ENCODE measurements at regions not wholly inside any gene's neighbourhood (a gene's known extent, or its start where the extent isn't known, plus 50 kb on each side); places are given as distances from the start of the nearest gene placed in this dataset.
"Not testable (repeated sequence)": the region's sequence is repeated elsewhere in the genome, so short reads cannot be mapped to it uniquely, and the experiment has no call there.

GRCh38 chr18:51491678-51492372 lies 294.3 kb upstream of the MEX3C start:
- no peaks in the 10 kb centered on the region for H3K36me3 ChIP-seq (ENCODE audit: control insufficient read depth, insufficient read depth, low read length)
- no peak overlapping the region for H3K4me2 ChIP-seq (ENCODE audit: low read length)
- H3K27ac ChIP-seq: no peak overlapping the region
- H3K27me3 ChIP-seq (ENCODE audit: control insufficient read depth, insufficient read depth, low read length): no peaks in the 10 kb centered on the region
- no peak overlapping the region for H2AFZ ChIP-seq
- H3K4me3 ChIP-seq (ENCODE audit: low read depth, low read length): no peak overlapping the region
- no peaks in the 10 kb centered on the region for H3K79me2 ChIP-seq
- no peaks in the 10 kb centered on the region for H3K4me1 ChIP-seq
- H3K9ac ChIP-seq: no peak overlapping the region
- H3K9me3 ChIP-seq (ENCODE audit: control insufficient read depth, low read length): no peaks in the 10 kb centered on the region
- TF ChIP-seq CTCF (IDR thresholded peaks at IDR 0.05): no peak

DNA sequence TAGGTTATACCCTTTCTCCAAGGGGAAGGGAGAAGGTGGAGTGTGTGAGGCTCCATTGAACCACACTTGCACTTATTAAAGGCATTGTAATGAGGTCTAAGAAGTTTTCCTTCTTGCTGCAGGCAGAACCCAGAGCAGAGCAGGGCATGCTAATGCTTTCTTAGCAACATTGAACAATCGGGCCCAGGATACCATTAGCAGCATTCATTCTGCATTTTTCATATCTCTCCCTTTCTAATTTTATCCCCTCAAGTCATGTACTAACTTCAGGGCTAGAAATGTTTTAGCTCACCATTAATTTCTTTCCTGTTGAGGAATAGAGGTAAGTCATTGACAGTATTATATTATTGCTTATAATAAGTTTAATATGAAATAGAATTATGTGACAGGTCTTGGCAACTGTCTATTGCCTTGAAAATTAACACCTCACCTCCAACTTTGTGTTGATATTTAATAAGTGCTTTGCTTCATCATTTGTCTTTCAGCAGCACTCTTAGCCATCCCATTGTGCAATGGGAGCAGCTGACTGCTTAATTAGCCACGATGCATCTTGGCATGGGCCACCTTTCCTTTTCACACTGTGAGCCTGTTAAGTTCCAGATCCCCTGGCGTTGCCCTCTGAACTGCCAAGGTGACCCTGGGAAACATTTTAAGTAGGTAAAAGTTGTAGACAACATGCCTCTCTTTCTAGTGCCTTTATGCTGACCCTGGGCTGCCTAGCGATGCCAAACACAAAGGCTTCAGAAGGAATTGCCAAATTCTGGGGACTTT lies 300.8 kb upstream of the MEX3C start:
- Histone ChIP-seq H3K4me1 (no peaks in the 10 kb centered on the region), H3K36me3 (ENCODE audit: control insufficient read depth, insufficient read depth, low read length) (no peaks in the 10 kb centered on the region), H3K9ac (no peak overlapping the region), H3K27me3 (ENCODE audit: control insufficient read depth, insufficient read depth, low read length) (no peaks in the 10 kb centered on the region), H3K9me3 (ENCODE audit: control insufficient read depth, low read length) (no peaks in the 10 kb centered on the region), H2AFZ (no peak overlapping the region), H3K4me3 (ENCODE audit: low read depth, low read length) (no peak overlapping the region), H3K79me2 (no peaks in the 10 kb centered on the region), H3K27ac (no peak overlapping the region), H3K4me2 (ENCODE audit: low read length) (no peak overlapping the region)
- no peak for TF ChIP-seq CTCF (IDR thresholded peaks at IDR 0.05)

GRCh38 chr18:51503351-51503750 lies 305.9 kb upstream of the MEX3C start:
- Histone ChIP-seq H3K4me3 (ENCODE audit: low read depth, low read length) (no peak overlapping the region), H3K79me2 (no peaks in the 10 kb centered on the region), H3K4me2 (ENCODE audit: low read length) (no peak overlapping the region), H3K9me3 (ENCODE audit: control insufficient read depth, low read length) (no peaks in the 10 kb centered on the region), H2AFZ (no peak overlapping the region), H3K9ac (no peak overlapping the region), H3K36me3 (ENCODE audit: control insufficient read depth, insufficient read depth, low read length) (no peaks in the 10 kb centered on the region), H3K27me3 (ENCODE audit: control insufficient read depth, insufficient read depth, low read length) (no peaks in the 10 kb centered on the region), H3K4me1 (no peaks in the 10 kb centered on the region), H3K27ac (no peak overlapping the region)
- TF ChIP-seq CTCF (IDR thresholded peaks at IDR 0.05): no peak

DNA sequence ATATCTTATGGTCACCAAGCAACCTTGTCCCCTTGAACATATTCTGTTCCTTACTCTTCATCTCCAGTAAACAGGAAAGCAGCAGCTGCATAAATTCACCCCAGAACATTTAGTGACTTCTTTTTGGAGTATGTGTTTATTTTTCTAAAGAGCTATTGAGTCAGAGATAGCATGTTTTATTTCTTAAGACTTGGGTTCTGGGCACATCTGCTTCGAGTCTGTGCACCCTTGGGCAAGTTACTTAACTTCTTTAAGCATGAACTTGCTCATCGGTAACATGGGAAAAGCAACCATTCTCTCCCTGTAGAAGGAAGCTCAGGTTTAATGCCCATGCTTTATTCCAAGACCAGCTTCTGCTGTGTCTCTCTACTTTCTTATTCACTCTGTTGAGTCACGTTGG lies 309.3 kb upstream of the MEX3C start:
- Histone ChIP-seq H3K9me3 (ENCODE audit: control insufficient read depth, low read length) (peaks cover 5% of the 10 kb centered on the region), H3K4me2 (ENCODE audit: low read length) (no peak overlapping the region), H2AFZ (no peak overlapping the region), H3K4me1 (no peaks in the 10 kb centered on the region), H3K9ac (no peak overlapping the region), H3K36me3 (ENCODE audit: control insufficient read depth, insufficient read depth, low read length) (no peaks in the 10 kb centered on the region), H3K27ac (no peak overlapping the region), H3K79me2 (no peaks in the 10 kb centered on the region), H3K4me3 (ENCODE audit: low read depth, low read length) (no peak overlapping the region), H3K27me3 (ENCODE audit: control insufficient read depth, insufficient read depth, low read length) (no peaks in the 10 kb centered on the region)
- no peak for TF ChIP-seq CTCF (IDR thresholded peaks at IDR 0.05)

- not testable (repeated sequence) for H3K4me3 ChIP-seq (ENCODE audit: low read depth, low read length); H2AFZ ChIP-seq; H3K4me2 ChIP-seq (ENCODE audit: low read length); H3K4me1 ChIP-seq; H3K9ac ChIP-seq; H3K9me3 ChIP-seq (ENCODE audit: control insufficient read depth, low read length); H3K27me3 ChIP-seq (ENCODE audit: control insufficient read depth, insufficient read depth, low read length); H3K27ac ChIP-seq; H3K79me2 ChIP-seq; H3K36me3 ChIP-seq (ENCODE audit: control insufficient read depth, insufficient read depth, low read length)
Measured at GRCh38 chr18:51508410-51508809, 310.9 kb upstream of the MEX3C start.

Data from parathyroid adenoma (tissue), 2 donors.